NB4 (cell line): ENCODE measurements at regions not wholly inside any gene's neighbourhood (a gene's known extent, or its start where the extent isn't known, plus 50 kb on each side); places are given as distances from the start of the nearest gene placed in this dataset.

Source experiments
- POLR2A ChIP-seq: IDR thresholded peaks from 2 replicates; pipeline ENCODE4 v1.6.1; 2011; ENCODE audit warnings: mild to moderate bottlenecking; ENCODE audit not compliant: insufficient read length; ENCODE audit errors: extremely low read depth
- TF ChIP-seq, protein P1 (sequence below): IDR thresholded peaks from one replicate; pipeline ENCODE4 v1.5.1; 2012; ENCODE audit warnings: low read depth, low read length
- TF ChIP-seq, protein P2 (sequence below): IDR thresholded peaks from 2 replicates; pipeline ENCODE4 v1.6.1; 2011; ENCODE audit warnings: low read depth, low read length

DNA sequence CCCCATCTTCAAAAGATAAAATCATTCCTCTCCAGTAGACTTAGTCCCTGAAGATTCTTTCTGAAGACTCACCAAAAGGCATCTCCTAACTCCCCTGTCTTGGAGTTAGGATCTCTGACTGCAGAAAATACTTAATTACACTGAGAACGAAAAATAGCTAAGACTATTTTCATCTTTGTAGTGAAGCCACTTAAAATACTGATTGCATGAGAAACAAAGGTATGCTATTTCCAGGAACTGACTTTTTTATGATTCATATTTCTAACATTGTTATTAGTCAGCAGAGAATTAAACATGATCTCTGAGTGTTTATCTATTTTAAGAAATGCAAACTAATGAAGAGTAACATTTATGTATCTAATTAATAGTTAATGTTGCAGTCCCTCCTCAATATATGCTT lies 71.8 kb upstream of the NR3C2 start:
- TF ChIP-seq, protein P1, sequence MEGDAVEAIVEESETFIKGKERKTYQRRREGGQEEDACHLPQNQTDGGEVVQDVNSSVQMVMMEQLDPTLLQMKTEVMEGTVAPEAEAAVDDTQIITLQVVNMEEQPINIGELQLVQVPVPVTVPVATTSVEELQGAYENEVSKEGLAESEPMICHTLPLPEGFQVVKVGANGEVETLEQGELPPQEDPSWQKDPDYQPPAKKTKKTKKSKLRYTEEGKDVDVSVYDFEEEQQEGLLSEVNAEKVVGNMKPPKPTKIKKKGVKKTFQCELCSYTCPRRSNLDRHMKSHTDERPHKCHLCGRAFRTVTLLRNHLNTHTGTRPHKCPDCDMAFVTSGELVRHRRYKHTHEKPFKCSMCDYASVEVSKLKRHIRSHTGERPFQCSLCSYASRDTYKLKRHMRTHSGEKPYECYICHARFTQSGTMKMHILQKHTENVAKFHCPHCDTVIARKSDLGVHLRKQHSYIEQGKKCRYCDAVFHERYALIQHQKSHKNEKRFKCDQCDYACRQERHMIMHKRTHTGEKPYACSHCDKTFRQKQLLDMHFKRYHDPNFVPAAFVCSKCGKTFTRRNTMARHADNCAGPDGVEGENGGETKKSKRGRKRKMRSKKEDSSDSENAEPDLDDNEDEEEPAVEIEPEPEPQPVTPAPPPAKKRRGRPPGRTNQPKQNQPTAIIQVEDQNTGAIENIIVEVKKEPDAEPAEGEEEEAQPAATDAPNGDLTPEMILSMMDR, result no peak
- TF ChIP-seq POLR2A, result no peak
- TF ChIP-seq, protein P2, sequence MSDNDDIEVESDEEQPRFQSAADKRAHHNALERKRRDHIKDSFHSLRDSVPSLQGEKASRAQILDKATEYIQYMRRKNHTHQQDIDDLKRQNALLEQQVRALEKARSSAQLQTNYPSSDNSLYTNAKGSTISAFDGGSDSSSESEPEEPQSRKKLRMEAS, result no peak
